Spleen (tissue), 7 donors: ENCODE measurements at regions not wholly inside any gene's neighbourhood (a gene's known extent, or its start where the extent isn't known, plus 50 kb on each side); places are given as distances from the start of the nearest gene placed in this dataset.

Experiments
- CTCF ChIP-seq, 11 experiments: fragments of 200-600 bp in 7 of 11; fragments of 450-650 bp in 4 of 11; sonication (generic) in 4 of 11; IDR thresholded peaks in 8 of 11; conservative IDR thresholded peaks in 3 of 11; 1 replicate in 7 of 11; 2 replicates in 4 of 11; pipeline versions ENCODE4 v1.4.0 to v1.8.0; 2016 to 2021; ENCODE audit warnings: antibody characterized with exemption in 11 of 11, inconsistent platforms in 4 of 11, mild to moderate bottlenecking in 1 of 11
- POLR2A ChIP-seq, 3 donors: fragments of 450-650 bp; IDR thresholded peaks; one replicate each; pipeline ENCODE4 v1.5.1; 2017; ENCODE audit warnings: antibody characterized with exemption in 3 of 3, mild to moderate bottlenecking in 1 of 3
- POLR2AphosphoS5 ChIP-seq, 3 donors: sonication (generic); formaldehyde crosslinking; IDR thresholded peaks; one replicate each; pipeline ENCODE4 v1.5.1; 2017; ENCODE audit warnings: antibody characterized with exemption in 3 of 3
- donor health status: DM: no; HTN: no; CAD: no; lungs with moderate emphysema.
- donor health status: DM: no; HTN: no; CAD: no.
- donor health status: DM: no; HTN: no; CAD: no.

- TF ChIP-seq POLR2A (IDR thresholded peaks at IDR 0.05) (no peak), POLR2AphosphoS5 (IDR thresholded peaks at IDR 0.05) (no peak), CTCF (IDR thresholded peaks at IDR 0.05 in 8 of 11, conservative IDR thresholded peaks at IDR 0.05 in 3 of 11) (no peak)
These were observed 346.6 kb upstream of the SPRED2 start for GRCh38 chr2:65779021-65779420.
